BJ (cell line): ENCODE measurements at regions not wholly inside any gene's neighbourhood (a gene's known extent, or its start where the extent isn't known, plus 50 kb on each side); places are given as distances from the start of the nearest gene placed in this dataset.
"Not testable (repeated sequence)": the region's sequence is repeated elsewhere in the genome, so short reads cannot be mapped to it uniquely, and the experiment has no call there.

Experiments
- CTCF ChIA-PET: fragments of 350-600 bp; formaldehyde crosslinking; extraction: SDS; loops from one replicate; lab custom pipeline; 2021; ENCODE audit warnings: antibody characterized with exemption, inconsistent platforms; lab: Yijun Ruan, JAX
- POLR2A ChIA-PET: fragments of 300-600 bp; sonication (Branson Sonifier 250); formaldehyde crosslinking; extraction: SDS; loops from one replicate; lab custom pipeline; 2021; ENCODE audit warnings: antibody characterized with exemption; lab: Charles Lee
- DNase-seq: peaks from one replicate; pipeline ENCODE4 v3.0.0-alpha.2; 2011; ENCODE audit warnings: low read depth
- H3K27me3 ChIP-seq: 2 replicates; pipeline ENCODE4 v1.6.0; 2011; ENCODE audit warnings: low read length; ENCODE audit not compliant: control insufficient read depth, insufficient read depth
- H3K36me3 ChIP-seq: 2 replicates; pipeline ENCODE4 v1.5.1; 2011; ENCODE audit warnings: low read length; ENCODE audit not compliant: control insufficient read depth, insufficient read depth
- H3K4me3 ChIP-seq: 2 replicates; pipeline ENCODE4 v1.5.1; 2011; ENCODE audit warnings: low read depth, mild to moderate bottlenecking, control low read depth, low read length
- TF ChIP-seq, protein P1 (sequence below): IDR thresholded peaks from 2 replicates; pipeline ENCODE4 v1.5.1; 2011; ENCODE audit warnings: low read depth, mild to moderate bottlenecking, control low read depth, inconsistent platforms, low read length, moderate library complexity; ENCODE audit not compliant: insufficient read depth

- no peak for DNase-seq
- Histone ChIP-seq H3K4me3 (no peak overlapping the region), H3K27me3 (no peaks in the 10 kb centered on the region), H3K36me3 (no peaks in the 10 kb centered on the region)
- POLR2A ChIA-PET: no interaction called here
- CTCF ChIA-PET: no interaction called here
- TF ChIP-seq, protein P1, sequence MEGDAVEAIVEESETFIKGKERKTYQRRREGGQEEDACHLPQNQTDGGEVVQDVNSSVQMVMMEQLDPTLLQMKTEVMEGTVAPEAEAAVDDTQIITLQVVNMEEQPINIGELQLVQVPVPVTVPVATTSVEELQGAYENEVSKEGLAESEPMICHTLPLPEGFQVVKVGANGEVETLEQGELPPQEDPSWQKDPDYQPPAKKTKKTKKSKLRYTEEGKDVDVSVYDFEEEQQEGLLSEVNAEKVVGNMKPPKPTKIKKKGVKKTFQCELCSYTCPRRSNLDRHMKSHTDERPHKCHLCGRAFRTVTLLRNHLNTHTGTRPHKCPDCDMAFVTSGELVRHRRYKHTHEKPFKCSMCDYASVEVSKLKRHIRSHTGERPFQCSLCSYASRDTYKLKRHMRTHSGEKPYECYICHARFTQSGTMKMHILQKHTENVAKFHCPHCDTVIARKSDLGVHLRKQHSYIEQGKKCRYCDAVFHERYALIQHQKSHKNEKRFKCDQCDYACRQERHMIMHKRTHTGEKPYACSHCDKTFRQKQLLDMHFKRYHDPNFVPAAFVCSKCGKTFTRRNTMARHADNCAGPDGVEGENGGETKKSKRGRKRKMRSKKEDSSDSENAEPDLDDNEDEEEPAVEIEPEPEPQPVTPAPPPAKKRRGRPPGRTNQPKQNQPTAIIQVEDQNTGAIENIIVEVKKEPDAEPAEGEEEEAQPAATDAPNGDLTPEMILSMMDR: no peak
Measured at GRCh38 chr4:75422998-75423397, 91.2 kb downstream of the RCHY1 start.

DNA sequence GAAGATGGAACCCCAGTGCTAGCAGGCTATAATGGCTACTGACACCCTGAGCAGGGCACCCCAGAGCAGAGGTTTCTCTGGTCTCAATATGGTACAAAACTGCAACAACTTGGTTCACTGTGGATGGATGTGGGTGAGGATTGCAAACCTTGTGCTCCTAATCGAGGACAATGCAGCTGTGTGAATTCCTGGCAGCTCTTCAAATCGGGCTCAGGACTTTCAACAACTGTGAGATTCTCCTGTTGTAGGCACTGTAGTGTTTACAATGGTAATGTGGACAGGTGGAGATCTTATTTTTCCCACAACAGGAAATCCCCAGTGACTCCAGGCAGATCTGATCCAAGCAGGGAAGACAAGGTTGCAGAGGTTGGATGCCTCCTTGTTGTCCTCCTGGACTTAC, 101.5 kb downstream of the RCHY1 start:
- TF ChIP-seq, protein P1: no peak
- Histone ChIP-seq H3K4me3 (no peak overlapping the region), H3K36me3 (no peaks in the 10 kb centered on the region), H3K27me3 (no peaks in the 10 kb centered on the region)
- ChIA-PET POLR2A (no interaction called here), CTCF (no interaction called here)
- no peak for DNase-seq

- ChIA-PET POLR2A (no interaction called here), CTCF (no interaction called here)
- Histone ChIP-seq H3K36me3 (no peaks in the 10 kb centered on the region), H3K4me3 (no peak overlapping the region), H3K27me3 (no peaks in the 10 kb centered on the region)
- DNase-seq: no peak
- TF ChIP-seq, protein P1: no peak
Measured at GRCh38 chr4:75398501-75398900, 115.7 kb downstream of the RCHY1 start.

DNA sequence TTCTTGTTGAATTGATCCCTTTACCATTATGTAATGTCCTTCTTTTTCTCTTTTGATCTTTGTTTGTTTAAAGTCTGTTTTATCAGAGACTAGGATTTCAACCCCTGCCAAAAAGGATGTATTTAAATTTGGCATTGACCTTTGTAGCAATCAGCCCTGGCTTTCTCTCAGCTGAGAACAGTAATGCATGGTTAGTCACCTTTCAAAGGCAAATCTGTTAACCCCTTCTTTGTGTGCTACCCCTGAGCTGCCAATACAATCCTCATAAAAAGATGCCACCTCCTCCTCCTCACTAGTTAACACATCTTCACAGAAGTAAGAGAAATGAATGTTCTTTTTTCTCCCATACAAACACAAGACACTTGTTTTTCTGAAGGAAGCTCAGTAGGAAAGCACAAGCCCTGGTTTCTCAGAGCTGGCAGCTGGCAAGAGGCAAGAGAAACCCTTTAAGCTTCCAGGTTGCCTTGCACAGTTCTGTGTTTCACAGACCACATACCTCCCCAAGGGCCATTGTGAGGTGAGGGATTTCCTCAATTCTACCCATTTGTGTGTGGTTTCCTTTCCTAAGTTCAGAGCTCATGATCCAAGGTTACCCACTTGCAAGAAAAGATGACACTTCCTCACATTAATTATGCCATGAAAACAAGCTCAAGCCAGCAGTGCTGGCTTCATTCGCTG, 122.6 kb downstream of the RCHY1 start:
- H3K4me3 ChIP-seq: no peak overlapping the region
- POLR2A ChIA-PET: no interaction called here
- TF ChIP-seq, protein P1: no peak
- DNase-seq: no peak
- H3K36me3 ChIP-seq: no peaks in the 10 kb centered on the region
- CTCF ChIA-PET: no interaction called here
- H3K27me3 ChIP-seq: no peaks in the 10 kb centered on the region

GRCh38 chr4:75386426-75386825, 127.8 kb downstream of the RCHY1 start:
- POLR2A ChIA-PET, H3K36me3 ChIP-seq, CTCF ChIA-PET, H3K27me3 ChIP-seq, DNase-seq, H3K4me3 ChIP-seq: not testable (repeated sequence)

- Histone ChIP-seq H3K27me3 (no peaks in the 10 kb centered on the region), H3K4me3 (no peak overlapping the region), H3K36me3 (no peaks in the 10 kb centered on the region)
- ChIA-PET POLR2A (no interaction called here), CTCF (interaction anchor here (0.6 kb wide), 1 partner anchor 1250 kb away, joined by 3 read pairs; no protein-coding TSS in a partner anchor)
- TF ChIP-seq, protein P1: no peak
- no peak for DNase-seq
Measured at GRCh38 chr4:75385106-75385505, 129.1 kb downstream of the RCHY1 start.
